PFSK-1 (cell line): ENCODE measurements at regions not wholly inside any gene's neighbourhood (a gene's known extent, or its start where the extent isn't known, plus 50 kb on each side); places are given as distances from the start of the nearest gene placed in this dataset.

Source experiments
- FOXP2 ChIP-seq: optimal IDR thresholded peaks from 2 replicates; pipeline ENCODE3; 2011; ENCODE audit warnings: borderline replicate concordance, control low read depth, inconsistent platforms; ENCODE audit not compliant: insufficient read depth; ENCODE audit errors: extremely low read length, extremely low read depth
- POLR2AphosphoS5 ChIP-seq: IDR thresholded peaks from 2 replicates; pipeline ENCODE4 v1.6.1; 2012; ENCODE audit warnings: low read depth, mild to moderate bottlenecking, control low read depth, low read length, moderate library complexity
- REST ChIP-seq, 2 experiments: IDR thresholded peaks; 2 replicates each; pipeline versions ENCODE4 v1.6.1 to v1.8.0; 2011 to 2012; ENCODE audit warnings: low read depth in 2 of 2, low read length in 2 of 2, control low read depth in 1 of 2, inconsistent platforms in 1 of 2, mild to moderate bottlenecking in 1 of 2, moderate library complexity in 1 of 2; ENCODE audit not compliant: insufficient read depth in 1 of 2
- SIN3A ChIP-seq: IDR thresholded peaks from 2 replicates; pipeline ENCODE4 v1.6.1; 2012; ENCODE audit warnings: mild to moderate bottlenecking, low read length, moderate library complexity, borderline replicate concordance; ENCODE audit not compliant: insufficient read depth
- TAF1 ChIP-seq: IDR thresholded peaks from 2 replicates; pipeline ENCODE4 v1.6.1; 2012; ENCODE audit warnings: low read length, control low read depth, borderline replicate concordance; ENCODE audit not compliant: insufficient read depth

- TF ChIP-seq REST (IDR thresholded peaks at IDR 0.05; ENCODE audit: insufficient read depth in 1 of 2, low read depth in 2 of 2, low read length in 2 of 2) = no peak
- TF ChIP-seq FOXP2 = no peak
- TF ChIP-seq TAF1 = no peak
- TF ChIP-seq POLR2AphosphoS5 = no peak
- TF ChIP-seq SIN3A = no peak
These were observed 803.5 kb downstream of the PLOD2 start for GRCh38 chr3:145357453-145357852.

- TF ChIP-seq TAF1 = no peak
- no peak for TF ChIP-seq POLR2AphosphoS5
- TF ChIP-seq REST (IDR thresholded peaks at IDR 0.05; ENCODE audit: insufficient read depth in 1 of 2, low read depth in 2 of 2, low read length in 2 of 2) = no peak
- no peak for TF ChIP-seq FOXP2
- no peak for TF ChIP-seq SIN3A
These were observed 801.9 kb downstream of the PLOD2 start for GRCh38 chr3:145359040-145359439.

- TF ChIP-seq POLR2AphosphoS5 (no peak), REST (IDR thresholded peaks at IDR 0.05; ENCODE audit: insufficient read depth in 1 of 2, low read depth in 2 of 2, low read length in 2 of 2) (no peak), FOXP2 (no peak)
These were observed 792.2 kb downstream of the PLOD2 start for GRCh38 chr3:145368748-145369147.

- no peak for TF ChIP-seq FOXP2
- no peak for TF ChIP-seq SIN3A
- TF ChIP-seq POLR2AphosphoS5 = no peak
- no peak for TF ChIP-seq REST (IDR thresholded peaks at IDR 0.05; ENCODE audit: insufficient read depth in 1 of 2, low read depth in 2 of 2, low read length in 2 of 2)
- no peak for TF ChIP-seq TAF1
These were observed 790.1 kb downstream of the PLOD2 start for GRCh38 chr3:145370870-145371269.

GRCh38 chr3:145377301-145377700 is 783.7 kb downstream of the PLOD2 start:
- no peak for TF ChIP-seq REST (IDR thresholded peaks at IDR 0.05; ENCODE audit: insufficient read depth in 1 of 2, low read depth in 2 of 2, low read length in 2 of 2)
- TF ChIP-seq FOXP2 = no peak
- no peak for TF ChIP-seq SIN3A
- TF ChIP-seq TAF1 = no peak
- TF ChIP-seq POLR2AphosphoS5 = no peak
